OCI-LY1 (cell line): ENCODE measurements at regions not wholly inside any gene's neighbourhood (a gene's known extent, or its start where the extent isn't known, plus 50 kb on each side); places are given as distances from the start of the nearest gene placed in this dataset.

ENCODE experiments used
- EZH2 ChIP-seq: fragments of 200-600 bp; sonication (generic), shearing (Covaris generic); IDR thresholded peaks from 2 replicates; pipeline ENCODE4 v1.8.0; 2017; ENCODE audit warnings: borderline replicate concordance, mixed run types, mild to moderate bottlenecking, antibody characterized with exemption, low read length, moderate library complexity, mixed read lengths
- TF ChIP-seq, protein P1 (sequence below): fragments of 200-600 bp; sonication (generic), shearing (Covaris generic); IDR thresholded peaks from 2 replicates; pipeline ENCODE4 v1.5.1; 2017; ENCODE audit warnings: mild to moderate bottlenecking, antibody characterized with exemption, low read length, moderate library complexity, mixed read lengths

DNA sequence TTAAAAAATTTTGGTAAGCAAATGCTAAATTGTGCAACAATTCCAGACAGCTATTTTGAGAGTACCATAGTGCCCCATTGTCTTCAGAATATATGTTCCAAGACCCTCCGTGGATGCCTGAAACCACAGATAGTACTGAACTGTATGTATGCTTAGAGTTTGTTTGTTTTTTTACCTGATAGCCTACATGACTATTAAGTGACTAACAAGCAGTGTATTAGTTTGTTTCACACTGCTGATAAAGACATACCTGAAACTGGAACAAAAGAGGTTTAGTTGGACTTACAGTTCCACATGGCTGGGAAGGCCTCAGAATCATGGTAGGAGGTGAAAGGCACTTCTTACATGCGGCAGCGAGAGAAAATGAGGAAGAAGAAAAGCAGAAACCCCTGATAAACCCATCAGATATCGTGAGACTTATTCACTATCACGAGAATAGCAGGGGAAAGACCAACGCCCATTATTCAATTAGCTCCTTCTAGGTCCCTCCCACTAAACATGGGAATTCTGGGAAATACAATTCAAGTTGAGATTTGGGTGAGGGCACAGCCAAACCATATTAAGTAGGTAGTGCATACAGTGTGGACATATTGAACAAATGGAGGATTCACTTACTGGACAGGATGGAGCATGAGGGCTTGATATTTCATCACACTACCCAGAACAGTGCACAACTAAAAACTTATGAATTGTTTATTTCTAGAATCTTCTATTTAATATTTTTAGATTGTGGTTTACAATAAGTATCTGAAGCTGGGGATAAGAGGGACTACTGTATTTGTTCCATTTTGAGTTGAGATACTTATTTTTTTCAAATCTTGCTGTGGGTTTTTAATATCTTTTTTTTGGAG is 78.5 kb downstream of the LHX9 start:
- no peak for TF ChIP-seq EZH2
- TF ChIP-seq, protein P1, sequence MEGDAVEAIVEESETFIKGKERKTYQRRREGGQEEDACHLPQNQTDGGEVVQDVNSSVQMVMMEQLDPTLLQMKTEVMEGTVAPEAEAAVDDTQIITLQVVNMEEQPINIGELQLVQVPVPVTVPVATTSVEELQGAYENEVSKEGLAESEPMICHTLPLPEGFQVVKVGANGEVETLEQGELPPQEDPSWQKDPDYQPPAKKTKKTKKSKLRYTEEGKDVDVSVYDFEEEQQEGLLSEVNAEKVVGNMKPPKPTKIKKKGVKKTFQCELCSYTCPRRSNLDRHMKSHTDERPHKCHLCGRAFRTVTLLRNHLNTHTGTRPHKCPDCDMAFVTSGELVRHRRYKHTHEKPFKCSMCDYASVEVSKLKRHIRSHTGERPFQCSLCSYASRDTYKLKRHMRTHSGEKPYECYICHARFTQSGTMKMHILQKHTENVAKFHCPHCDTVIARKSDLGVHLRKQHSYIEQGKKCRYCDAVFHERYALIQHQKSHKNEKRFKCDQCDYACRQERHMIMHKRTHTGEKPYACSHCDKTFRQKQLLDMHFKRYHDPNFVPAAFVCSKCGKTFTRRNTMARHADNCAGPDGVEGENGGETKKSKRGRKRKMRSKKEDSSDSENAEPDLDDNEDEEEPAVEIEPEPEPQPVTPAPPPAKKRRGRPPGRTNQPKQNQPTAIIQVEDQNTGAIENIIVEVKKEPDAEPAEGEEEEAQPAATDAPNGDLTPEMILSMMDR = no peak
